Gastroesophageal sphincter (tissue), 3 donors: ENCODE measurements at regions not wholly inside any gene's neighbourhood (a gene's known extent, or its start where the extent isn't known, plus 50 kb on each side); places are given as distances from the start of the nearest gene placed in this dataset.

ENCODE experiments used
- EP300 ChIP-seq: sonication (generic); formaldehyde crosslinking; IDR thresholded peaks from one replicate; pipeline ENCODE4 v1.6.1; 2017; ENCODE audit warnings: antibody characterized with exemption, mild to moderate bottlenecking
- POLR2A ChIP-seq, 2 donors: fragments of 450-650 bp; IDR thresholded peaks; one replicate each; pipeline ENCODE4 v1.6.1; 2017; ENCODE audit warnings: antibody characterized with exemption in 2 of 2, mild to moderate bottlenecking in 2 of 2, moderate library complexity in 1 of 2
- TF ChIP-seq, protein P1 (sequence below), 4 experiments: fragments of 200-600 bp in 2 of 4; fragments of 450-650 bp in 2 of 4; sonication (generic) in 1 of 4; IDR thresholded peaks; one replicate each; pipeline ENCODE4 v1.5.1; 2017 to 2019; ENCODE audit warnings: antibody characterized with exemption in 4 of 4, mild to moderate bottlenecking in 2 of 4, moderate library complexity in 2 of 4

DNA sequence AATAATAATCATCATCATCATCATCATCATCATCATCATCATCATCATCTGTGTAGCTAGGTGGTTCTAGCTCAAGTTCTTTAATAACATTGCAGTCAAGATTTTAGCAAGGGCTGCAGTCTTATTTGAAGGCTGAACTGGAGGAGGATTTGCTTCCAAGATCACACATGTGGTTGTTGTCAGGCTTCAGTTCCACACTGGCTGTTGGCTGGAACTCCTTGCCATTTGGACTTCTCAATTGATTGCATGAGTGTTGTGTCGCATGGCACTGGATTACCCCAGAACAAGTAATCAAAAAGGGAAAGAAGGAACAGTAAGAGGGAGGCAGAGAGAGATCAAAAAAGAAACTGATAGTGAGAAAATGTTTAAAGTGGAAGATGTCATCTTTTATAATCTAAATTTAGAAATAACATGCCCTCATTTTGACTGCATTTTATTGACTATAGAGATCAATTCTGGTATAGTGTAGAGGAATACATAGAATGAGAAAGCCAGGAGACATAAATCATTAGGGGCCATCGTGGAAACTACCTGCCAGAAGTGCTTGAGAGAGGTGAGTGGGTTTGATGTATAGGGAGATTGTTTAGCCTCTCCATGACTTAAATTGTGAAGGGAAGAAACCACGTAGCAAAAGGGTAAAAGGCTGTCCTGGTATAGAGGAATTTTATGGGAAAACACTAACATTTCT lies 346.6 kb upstream of the RBMS3 start:
- TF ChIP-seq, protein P1, sequence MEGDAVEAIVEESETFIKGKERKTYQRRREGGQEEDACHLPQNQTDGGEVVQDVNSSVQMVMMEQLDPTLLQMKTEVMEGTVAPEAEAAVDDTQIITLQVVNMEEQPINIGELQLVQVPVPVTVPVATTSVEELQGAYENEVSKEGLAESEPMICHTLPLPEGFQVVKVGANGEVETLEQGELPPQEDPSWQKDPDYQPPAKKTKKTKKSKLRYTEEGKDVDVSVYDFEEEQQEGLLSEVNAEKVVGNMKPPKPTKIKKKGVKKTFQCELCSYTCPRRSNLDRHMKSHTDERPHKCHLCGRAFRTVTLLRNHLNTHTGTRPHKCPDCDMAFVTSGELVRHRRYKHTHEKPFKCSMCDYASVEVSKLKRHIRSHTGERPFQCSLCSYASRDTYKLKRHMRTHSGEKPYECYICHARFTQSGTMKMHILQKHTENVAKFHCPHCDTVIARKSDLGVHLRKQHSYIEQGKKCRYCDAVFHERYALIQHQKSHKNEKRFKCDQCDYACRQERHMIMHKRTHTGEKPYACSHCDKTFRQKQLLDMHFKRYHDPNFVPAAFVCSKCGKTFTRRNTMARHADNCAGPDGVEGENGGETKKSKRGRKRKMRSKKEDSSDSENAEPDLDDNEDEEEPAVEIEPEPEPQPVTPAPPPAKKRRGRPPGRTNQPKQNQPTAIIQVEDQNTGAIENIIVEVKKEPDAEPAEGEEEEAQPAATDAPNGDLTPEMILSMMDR (IDR thresholded peaks at IDR 0.05) = no peak
- TF ChIP-seq POLR2A (IDR thresholded peaks at IDR 0.05) = no peak
- TF ChIP-seq EP300 = no peak
